AG09309 (cell line): ENCODE measurements at regions not wholly inside any gene's neighbourhood (a gene's known extent, or its start where the extent isn't known, plus 50 kb on each side); places are given as distances from the start of the nearest gene placed in this dataset.

Experiments
- DNase-seq: peaks from one replicate; pipeline ENCODE4 v3.0.0-alpha.2; 2010; ENCODE audit warnings: low read depth
- H3K4me3 ChIP-seq: 2 replicates; pipeline ENCODE4 v1.5.1; 2011; ENCODE audit warnings: mild to moderate bottlenecking, low read depth, low read length, moderate library complexity; ENCODE audit not compliant: control insufficient read depth
- TF ChIP-seq, protein P1 (sequence below): IDR thresholded peaks from 2 replicates; pipeline ENCODE4 v1.5.1; 2011; ENCODE audit warnings: mild to moderate bottlenecking, low read depth, low read length, inconsistent platforms; ENCODE audit not compliant: insufficient read depth, control insufficient read depth; ENCODE audit errors: missing control alignments

DNA sequence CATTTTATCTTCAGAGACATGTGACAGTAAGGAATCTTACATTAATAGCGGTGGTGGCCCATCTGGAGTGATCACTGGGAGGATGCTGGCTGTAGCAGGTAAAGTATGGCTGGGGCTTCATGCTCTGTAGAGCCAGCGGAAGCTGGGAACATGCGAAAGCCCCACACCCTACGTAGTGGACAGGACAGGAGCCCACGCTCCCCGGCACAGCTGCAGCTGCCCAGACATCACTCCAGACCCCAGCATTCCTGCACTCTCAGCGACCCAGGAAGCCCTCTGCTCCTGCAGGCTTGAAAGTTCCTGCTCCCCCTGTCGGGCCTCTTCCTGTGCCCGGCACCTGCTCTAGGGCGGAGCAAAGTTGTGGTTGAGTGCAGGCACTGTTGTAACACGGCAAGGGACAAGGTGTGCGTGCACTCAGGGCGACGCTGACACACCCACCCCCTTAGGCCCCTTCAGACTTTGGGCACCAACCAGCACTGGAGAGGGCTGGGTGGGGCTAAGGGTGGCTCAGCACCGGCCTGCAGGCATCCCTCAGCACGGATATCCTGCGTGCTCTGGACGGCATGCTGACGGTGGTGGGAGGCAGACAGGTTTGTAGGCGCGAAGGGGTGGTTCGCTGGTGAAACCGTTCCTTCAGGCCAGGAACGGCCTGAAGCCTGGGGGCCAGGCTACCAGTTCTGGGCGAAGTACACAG, 568.3 kb downstream of the FSCB start:
- DNase-seq: no peak
- H3K4me3 ChIP-seq: no peak overlapping the region
- TF ChIP-seq, protein P1, sequence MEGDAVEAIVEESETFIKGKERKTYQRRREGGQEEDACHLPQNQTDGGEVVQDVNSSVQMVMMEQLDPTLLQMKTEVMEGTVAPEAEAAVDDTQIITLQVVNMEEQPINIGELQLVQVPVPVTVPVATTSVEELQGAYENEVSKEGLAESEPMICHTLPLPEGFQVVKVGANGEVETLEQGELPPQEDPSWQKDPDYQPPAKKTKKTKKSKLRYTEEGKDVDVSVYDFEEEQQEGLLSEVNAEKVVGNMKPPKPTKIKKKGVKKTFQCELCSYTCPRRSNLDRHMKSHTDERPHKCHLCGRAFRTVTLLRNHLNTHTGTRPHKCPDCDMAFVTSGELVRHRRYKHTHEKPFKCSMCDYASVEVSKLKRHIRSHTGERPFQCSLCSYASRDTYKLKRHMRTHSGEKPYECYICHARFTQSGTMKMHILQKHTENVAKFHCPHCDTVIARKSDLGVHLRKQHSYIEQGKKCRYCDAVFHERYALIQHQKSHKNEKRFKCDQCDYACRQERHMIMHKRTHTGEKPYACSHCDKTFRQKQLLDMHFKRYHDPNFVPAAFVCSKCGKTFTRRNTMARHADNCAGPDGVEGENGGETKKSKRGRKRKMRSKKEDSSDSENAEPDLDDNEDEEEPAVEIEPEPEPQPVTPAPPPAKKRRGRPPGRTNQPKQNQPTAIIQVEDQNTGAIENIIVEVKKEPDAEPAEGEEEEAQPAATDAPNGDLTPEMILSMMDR: no peak

DNA sequence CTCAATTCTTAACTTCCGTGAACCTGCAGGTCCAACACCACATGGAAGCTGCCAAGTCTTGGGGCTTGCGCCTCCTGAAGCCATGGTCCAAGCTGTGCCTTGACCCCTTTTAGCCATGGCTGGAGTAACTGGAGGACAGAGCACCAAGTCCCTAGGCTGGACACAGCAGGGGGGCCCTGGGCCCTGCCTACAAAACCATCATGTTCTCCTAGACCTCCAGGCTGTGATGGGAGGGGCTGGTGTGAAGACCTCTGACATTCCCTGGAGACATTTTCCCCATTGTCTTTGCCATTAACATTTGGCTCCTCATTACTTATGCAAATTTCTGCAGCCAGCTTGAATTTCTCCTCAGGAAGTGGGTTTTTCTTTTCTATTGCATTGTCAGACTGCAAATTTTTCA, 570.1 kb downstream of the FSCB start:
- no peak for DNase-seq
- TF ChIP-seq, protein P1: no peak
- H3K4me3 ChIP-seq: no peak overlapping the region

DNA sequence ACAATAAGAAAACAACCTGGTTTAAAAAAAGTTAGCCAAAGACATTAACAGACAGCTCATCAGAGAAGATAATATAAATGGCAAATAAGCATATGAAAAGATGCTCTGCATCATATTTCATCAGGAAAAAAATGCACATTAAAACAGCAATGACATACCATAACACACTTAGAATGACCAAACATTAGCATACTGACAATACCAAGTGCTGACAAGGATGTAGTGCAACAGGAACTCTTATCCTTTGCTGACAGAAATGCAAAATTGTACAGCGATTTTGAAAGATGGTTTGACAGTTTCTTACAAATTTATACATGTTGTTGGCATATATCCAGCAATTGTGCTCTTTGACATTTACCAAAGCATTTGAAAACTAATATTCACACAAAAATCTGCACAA, 573.0 kb downstream of the FSCB start:
- TF ChIP-seq, protein P1: no peak
- DNase-seq: no peak

GRCh38 chr14:43914041-43914693, 592.9 kb downstream of the FSCB start:
- DNase-seq: no peak
- TF ChIP-seq, protein P1: no peak
- H3K4me3 ChIP-seq: no peak overlapping the region

More for the DNA sequence above, 573.0 kb downstream of the FSCB start:
- no peak overlapping the region for H3K4me3 ChIP-seq

GRCh38 chr14:43903209-43903608, 603.9 kb downstream of the FSCB start:
- no peak overlapping the region for H3K4me3 ChIP-seq
- TF ChIP-seq, protein P1: no peak
- no peak for DNase-seq

GRCh38 chr14:43901911-43902673, 605.0 kb downstream of the FSCB start:
- no peak overlapping the region for H3K4me3 ChIP-seq
- DNase-seq: no peak
- TF ChIP-seq, protein P1: no peak
